OCI-LY1 (cell line): ENCODE measurements at regions not wholly inside any gene's neighbourhood (a gene's known extent, or its start where the extent isn't known, plus 50 kb on each side); places are given as distances from the start of the nearest gene placed in this dataset.

ENCODE experiments used
- EZH2 ChIP-seq: fragments of 200-600 bp; sonication (generic), shearing (Covaris generic); IDR thresholded peaks from 2 replicates; pipeline ENCODE4 v1.8.0; 2017; ENCODE audit warnings: borderline replicate concordance, mixed run types, mild to moderate bottlenecking, antibody characterized with exemption, low read length, moderate library complexity, mixed read lengths
- TF ChIP-seq, protein P1 (sequence below): fragments of 200-600 bp; sonication (generic), shearing (Covaris generic); IDR thresholded peaks from 2 replicates; pipeline ENCODE4 v1.5.1; 2017; ENCODE audit warnings: mild to moderate bottlenecking, antibody characterized with exemption, low read length, moderate library complexity, mixed read lengths

DNA sequence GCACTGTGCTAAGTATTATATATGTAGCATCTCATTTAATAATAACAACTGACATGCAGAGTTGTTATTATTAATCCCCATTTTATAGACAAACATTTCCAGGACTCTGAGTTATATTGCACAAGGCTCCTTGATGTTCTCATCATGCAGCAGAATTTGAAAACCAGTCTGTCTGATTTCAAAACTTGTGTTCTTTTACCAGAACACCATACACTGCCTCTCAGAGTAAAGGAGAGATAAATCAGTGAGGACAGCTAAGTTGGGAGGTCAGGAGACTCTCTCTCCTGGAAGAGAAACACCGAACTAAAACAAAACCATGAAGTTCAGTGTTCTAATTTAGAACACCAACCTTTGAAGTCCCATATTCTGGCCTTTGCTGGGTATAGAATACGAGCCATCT, 92.7 kb upstream of the TNC start:
- TF ChIP-seq EZH2: no peak
- TF ChIP-seq, protein P1, sequence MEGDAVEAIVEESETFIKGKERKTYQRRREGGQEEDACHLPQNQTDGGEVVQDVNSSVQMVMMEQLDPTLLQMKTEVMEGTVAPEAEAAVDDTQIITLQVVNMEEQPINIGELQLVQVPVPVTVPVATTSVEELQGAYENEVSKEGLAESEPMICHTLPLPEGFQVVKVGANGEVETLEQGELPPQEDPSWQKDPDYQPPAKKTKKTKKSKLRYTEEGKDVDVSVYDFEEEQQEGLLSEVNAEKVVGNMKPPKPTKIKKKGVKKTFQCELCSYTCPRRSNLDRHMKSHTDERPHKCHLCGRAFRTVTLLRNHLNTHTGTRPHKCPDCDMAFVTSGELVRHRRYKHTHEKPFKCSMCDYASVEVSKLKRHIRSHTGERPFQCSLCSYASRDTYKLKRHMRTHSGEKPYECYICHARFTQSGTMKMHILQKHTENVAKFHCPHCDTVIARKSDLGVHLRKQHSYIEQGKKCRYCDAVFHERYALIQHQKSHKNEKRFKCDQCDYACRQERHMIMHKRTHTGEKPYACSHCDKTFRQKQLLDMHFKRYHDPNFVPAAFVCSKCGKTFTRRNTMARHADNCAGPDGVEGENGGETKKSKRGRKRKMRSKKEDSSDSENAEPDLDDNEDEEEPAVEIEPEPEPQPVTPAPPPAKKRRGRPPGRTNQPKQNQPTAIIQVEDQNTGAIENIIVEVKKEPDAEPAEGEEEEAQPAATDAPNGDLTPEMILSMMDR: no peak
